ENCODE measurements at regions not wholly inside any gene's neighbourhood (a gene's known extent, or its start where the extent isn't known, plus 50 kb on each side); places are given as distances from the start of the nearest gene placed in this dataset.
"Not testable (repeated sequence)": the region's sequence is repeated elsewhere in the genome, so short reads cannot be mapped to it uniquely, and the experiment has no call there.

GRCh38 chr5:102047073-102047472, 249.0 kb downstream of the SLCO4C1 start:
- not testable (repeated sequence) for DNase-seq

GRCh38 chr5:102040326-102040725, 255.8 kb downstream of the SLCO4C1 start:
- DNase-seq, result no peak

- no peak for DNase-seq
These were observed 259.2 kb downstream of the SLCO4C1 start for GRCh38 chr5:102036927-102037326.

- no peak for DNase-seq
These were observed 264.4 kb downstream of the SLCO4C1 start for GRCh38 chr5:102031711-102032110.

- no peak for DNase-seq
These were observed 277.4 kb downstream of the SLCO4C1 start for GRCh38 chr5:102018690-102019089.

- no peak for DNase-seq
These were observed 277.8 kb downstream of the SLCO4C1 start for GRCh38 chr5:102018279-102018678.

GRCh38 chr5:102014371-102014770, 281.7 kb downstream of the SLCO4C1 start:
- no peak for DNase-seq

GRCh38 chr5:102010644-102011043, 285.4 kb downstream of the SLCO4C1 start:
- DNase-seq, result no peak

- DNase-seq, result no peak
These were observed 298.8 kb downstream of the SLCO4C1 start for GRCh38 chr5:101997235-101997634.

- no peak for DNase-seq
These were observed 300.5 kb downstream of the SLCO4C1 start for GRCh38 chr5:101995585-101995984.

- DNase-seq, result no peak
These were observed 304.6 kb downstream of the SLCO4C1 start for GRCh38 chr5:101991486-101991885.

- DNase-seq, result no peak
These were observed 306.4 kb downstream of the SLCO4C1 start for GRCh38 chr5:101989659-101990058.

GRCh38 chr5:101977729-101978345, 318.2 kb downstream of the SLCO4C1 start:
- no peak for DNase-seq

- no peak for DNase-seq
These were observed 319.2 kb downstream of the SLCO4C1 start for GRCh38 chr5:101976933-101977332.

- no peak for DNase-seq
These were observed 326.3 kb downstream of the SLCO4C1 start for GRCh38 chr5:101969742-101970141.

GRCh38 chr5:101966476-101966875, 329.6 kb downstream of the SLCO4C1 start:
- no peak for DNase-seq

GRCh38 chr5:101955891-101956290, 340.2 kb downstream of the SLCO4C1 start:
- DNase-seq, result no peak

- no peak for DNase-seq
These were observed 346.1 kb downstream of the SLCO4C1 start for GRCh38 chr5:101950019-101950418.

- DNase-seq, result no peak
These were observed 347.5 kb downstream of the SLCO4C1 start for GRCh38 chr5:101948615-101949014.

- no peak for DNase-seq
These were observed 352.3 kb downstream of the SLCO4C1 start for GRCh38 chr5:101943784-101944183.

- no peak for DNase-seq
These were observed 353.7 kb downstream of the SLCO4C1 start for GRCh38 chr5:101942321-101942882.

GRCh38 chr5:101937041-101937440, 359.0 kb downstream of the SLCO4C1 start:
- DNase-seq, result no peak

GRCh38 chr5:101935086-101935485, 361.0 kb downstream of the SLCO4C1 start:
- no peak for DNase-seq

GRCh38 chr5:101932599-101932998, 363.5 kb downstream of the SLCO4C1 start:
- no peak for DNase-seq

GRCh38 chr5:101929628-101930027, 366.5 kb downstream of the SLCO4C1 start:
- DNase-seq, result no peak

All from activated effector memory CD4-positive, alpha-beta T cell treated with Interleukin-2 at 50 U/mL for 16 hours (primary cell).